Limb (tissue), 2 donors: ENCODE measurements at regions not wholly inside any gene's neighbourhood (a gene's known extent, or its start where the extent isn't known, plus 50 kb on each side); places are given as distances from the start of the nearest gene placed in this dataset.
"Not testable (repeated sequence)": the region's sequence is repeated elsewhere in the genome, so short reads cannot be mapped to it uniquely, and the experiment has no call there.

ENCODE experiments used
- DNase-seq, 2 donors: peaks; one replicate each; pipeline ENCODE4 v3.0.0-alpha.2; 2016; ENCODE audit errors: extremely low spot score in 2 of 2

DNA sequence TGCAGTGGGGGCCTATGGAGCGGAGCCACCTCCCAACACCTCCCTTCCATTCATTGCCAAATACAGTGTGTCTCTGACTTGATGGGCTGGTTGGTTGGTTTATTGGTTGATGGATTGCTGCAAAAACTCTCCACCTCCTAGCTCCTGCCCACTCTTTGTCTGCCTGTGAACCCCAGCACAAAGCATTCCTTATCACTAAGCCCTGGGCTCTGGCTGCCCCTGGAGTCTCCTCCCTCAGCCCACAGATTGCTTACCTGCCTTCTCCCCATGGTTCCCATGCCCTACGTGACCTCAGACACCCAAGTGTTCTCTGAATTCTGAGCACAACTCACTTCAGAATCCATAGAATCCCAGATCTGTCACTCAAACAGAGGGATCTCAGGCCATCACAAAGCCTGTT, 139.1 kb upstream of the TPM1 start:
- DNase-seq, result no peak

DNA sequence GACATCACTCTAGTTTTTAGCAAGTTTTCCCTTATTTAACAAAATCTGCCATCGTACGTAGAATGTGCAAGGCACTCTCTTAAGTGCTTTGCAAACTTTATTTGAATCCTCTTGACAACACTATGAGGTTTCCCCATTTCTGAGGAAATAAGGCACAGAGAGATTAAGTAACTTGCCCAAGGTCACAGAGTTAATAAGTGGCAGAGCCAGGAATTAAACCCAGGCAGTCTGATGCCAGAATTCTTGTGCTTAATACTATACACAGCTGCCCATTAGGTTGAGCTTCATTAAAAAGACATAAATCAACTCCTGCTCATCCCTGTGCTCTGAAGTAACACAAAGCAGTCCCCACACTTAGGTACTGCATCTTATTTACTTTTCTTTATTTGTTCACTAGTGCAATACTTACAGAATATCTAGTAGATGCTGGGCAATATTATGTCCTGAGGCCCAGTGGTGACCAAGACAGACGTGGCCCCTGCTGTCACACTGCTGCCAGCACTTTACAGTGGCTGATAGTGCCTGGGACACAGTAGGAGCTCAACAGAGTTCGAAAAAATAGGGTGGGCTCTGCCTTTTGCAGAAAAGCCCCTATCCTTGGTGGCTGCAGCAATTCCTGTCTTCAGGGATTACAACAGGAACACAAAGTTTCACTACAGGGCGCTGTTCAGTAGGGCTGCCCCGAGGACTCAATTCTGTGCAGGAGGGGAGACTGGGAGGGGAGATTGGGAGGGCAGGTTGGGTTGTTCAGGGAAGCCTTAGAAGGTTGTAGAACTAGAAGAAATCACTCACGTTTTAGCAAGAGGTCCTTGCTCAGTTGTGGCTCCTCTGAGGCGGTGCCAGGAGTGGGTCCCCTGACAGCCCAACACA, 138.3 kb upstream of the TPM1 start:
- DNase-seq, result no peak

DNA sequence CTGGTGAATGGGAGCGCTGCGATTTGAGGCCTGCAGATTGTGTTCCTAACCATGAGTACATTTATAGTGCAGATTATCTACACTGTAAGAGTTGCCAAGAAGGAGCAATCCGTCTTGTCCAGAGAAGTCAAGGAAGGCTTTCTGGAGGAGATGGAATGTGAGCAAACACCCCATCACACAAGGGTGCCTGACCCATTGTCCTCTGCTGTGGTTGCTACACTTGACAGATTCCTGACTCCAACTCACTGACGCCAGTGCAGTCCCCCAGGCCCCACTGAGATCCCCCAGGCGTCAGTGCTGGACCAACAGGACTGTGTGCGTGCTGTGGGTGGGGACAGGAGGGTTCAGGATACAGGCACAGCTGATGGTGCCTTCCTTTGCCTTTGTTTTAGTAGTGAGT, 135.9 kb upstream of the TPM1 start:
- DNase-seq, result no peak

DNA sequence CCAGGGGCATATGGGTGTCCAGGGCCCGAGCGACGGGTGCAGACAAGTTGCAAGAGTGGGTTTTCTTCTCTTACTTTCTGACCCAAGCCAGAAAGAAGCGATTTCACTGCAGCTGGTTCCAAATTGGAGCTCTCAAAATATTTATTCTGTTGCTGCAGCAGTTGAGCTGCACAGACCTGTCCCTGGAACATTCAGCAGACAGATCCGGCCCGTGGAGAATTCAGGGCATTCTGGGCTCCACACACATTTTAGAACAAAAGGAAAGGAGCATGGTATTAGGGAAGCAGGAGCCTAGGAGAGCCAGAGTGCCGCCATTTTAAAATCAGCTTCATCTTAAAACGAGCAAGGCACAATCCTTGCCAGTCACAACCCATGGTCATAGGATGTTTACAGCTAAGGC, 135.3 kb upstream of the TPM1 start:
- DNase-seq, result no peak

DNA sequence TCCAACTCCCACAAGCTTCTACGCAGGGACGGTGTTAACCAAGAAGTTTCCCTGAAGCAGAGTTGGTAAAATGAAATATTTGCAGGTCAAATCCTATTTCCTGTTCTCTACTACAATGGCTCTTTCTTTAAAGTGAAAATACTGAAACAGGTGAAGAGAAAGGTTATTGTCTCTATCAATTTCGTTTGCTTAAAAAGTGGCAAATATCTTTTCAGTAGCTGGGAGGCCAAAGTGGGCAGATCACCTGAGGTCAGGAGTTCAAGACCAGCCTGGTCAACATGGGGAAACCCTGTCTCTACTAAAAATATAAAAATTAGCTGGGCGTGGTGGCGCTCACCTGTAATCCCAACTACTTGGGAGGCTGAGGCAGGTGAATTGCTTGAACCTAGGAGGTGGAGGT, 134.2 kb upstream of the TPM1 start:
- not testable (repeated sequence) for DNase-seq

DNA sequence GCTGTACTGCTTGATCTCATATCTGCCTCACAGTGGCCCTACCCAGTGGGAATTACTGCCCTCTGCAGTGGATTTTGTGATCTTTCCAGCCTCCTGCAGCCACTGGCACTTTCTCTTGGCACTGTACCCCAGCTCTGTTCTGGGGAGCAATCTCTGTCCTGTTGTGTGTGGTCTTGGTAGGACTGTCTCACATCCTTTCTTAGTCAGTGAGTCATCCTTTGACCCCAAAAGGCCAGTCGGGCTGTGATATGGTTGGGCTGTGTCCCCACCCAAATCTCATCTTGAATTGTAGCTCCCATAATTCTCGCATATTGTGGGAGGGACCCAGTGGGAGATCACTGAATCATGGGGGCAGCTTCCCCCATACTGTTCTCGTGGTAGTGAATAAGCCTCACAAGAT, 133.3 kb upstream of the TPM1 start:
- DNase-seq, result no peak

DNA sequence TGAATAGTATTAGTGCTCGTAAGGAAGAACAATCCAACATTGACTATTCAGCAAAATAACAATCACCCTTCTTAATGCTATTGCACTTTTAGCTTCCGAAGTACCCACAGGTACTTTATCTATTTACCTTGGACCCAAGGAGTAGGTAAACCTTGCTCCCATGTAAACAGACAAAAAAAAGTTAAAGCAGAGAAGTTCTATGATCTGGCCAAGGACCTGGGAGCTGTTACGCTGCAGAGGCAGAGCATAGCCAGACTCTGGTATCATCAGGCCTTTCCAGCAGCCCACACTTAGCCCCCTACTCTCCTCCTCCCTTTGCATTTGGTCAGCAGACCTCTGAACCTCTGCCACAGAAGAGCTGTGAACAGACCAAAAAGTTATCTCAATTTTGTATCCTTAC, 130.3 kb upstream of the TPM1 start:
- DNase-seq, result no peak

DNA sequence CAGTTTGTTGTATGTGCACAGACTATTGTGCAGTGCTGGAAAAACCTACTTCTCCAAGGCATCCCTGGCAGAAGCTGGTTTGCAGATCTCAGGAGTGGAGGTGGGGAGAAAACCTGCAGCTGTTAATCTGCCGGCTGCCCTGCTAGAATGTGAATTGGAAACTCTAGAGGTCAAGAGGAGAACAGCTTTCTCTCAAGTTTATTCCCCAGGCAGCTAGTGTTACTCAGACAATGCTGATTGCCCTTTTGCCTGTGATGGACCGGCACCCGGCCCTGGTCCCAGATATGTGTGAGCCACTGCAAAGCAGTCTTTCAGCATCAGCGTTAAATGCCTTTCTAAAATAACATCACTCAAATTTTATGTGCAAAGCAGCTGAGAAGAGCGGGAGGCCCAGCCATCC, 129.7 kb upstream of the TPM1 start:
- no peak for DNase-seq

DNA sequence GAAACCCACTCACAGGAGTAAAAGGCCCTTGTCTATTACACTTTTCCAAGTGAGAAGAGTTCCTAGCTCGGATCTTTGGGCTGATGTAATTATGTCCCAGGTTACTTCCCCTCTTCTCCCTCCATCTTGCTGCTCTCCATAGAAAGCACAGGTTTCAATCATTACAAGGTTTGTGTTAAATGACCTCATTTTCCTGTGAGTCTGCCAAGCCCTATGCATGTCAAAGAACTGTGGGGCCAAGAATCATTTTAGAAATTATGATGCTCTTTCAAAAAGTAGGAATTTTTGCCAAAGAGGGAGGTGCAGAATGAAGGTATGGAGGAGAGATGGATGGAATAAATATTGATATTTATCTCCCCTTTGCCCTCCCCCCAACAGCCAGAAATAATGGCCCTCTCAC, 129.3 kb upstream of the TPM1 start:
- peak in 1 of 2 donors; percentile 28 for DNase-seq

DNA sequence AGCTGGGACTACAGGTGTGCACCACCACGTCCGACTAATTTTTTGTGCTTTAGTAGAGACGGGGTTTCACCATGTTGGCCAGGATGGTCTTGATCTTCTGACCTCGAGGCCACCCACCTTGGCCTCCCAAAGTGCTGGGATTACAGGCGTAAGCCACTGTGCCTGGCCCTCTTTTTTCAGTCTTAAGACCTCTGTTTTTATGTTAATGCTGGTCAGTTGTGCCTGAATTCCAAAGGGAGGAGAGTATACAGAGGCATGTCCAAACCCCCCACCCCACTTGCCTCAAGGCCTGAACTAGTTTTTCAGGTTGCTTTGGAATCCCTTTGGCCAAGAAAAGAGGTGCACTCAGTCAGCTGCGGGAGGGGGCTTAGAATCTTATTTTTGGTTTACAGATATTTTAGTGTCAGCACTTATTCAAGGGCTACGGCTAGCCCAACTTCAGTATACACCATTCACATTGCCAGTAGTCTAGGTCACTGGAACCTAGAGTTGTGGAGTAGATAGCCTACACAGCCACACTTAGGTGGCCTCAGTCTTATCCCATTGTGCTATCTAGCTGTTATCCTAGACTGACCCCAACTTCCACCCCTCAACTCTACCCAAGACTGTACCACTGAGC, 128.0 kb upstream of the TPM1 start:
- DNase-seq, result no peak

DNA sequence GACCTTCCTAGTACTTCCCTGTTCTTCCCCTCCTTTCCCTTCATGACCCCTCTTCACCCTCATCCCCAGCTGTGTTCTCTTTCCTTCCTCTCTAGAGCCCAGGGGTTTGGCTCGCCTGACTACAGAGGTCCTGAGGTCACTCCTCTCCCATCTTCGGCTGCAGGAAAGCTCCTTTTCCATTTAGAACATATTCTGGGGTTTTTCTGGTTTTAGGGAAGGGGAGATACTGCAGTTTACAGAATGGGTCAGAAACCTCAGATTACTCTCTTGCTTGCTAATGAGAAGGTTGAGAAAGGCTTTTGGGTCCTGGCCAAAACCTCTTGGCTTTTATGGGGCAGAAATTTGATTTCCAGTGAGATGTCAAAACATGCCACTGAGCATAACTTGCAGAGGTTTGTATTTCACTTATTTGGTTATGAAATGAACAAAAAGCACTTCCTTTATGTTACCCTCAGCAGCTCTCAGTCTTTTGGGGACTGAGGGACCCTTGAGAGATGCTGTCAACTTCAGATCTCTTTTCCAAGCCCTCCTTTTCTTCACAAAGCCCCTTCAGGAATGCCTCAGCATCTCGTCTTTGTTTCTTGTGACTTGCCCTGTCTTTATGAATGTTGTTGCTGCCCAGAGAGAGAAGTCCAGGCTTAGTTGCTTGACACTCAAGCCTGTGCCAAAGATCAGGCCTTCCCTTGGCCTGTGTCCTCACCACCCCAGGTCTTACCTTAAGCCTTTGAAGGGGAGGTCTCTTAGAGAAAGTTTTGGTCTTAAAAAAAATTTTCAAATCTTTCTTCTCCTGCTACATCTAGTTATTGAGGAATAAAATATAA, 121.7 kb upstream of the TPM1 start:
- DNase-seq, result no peak

DNA sequence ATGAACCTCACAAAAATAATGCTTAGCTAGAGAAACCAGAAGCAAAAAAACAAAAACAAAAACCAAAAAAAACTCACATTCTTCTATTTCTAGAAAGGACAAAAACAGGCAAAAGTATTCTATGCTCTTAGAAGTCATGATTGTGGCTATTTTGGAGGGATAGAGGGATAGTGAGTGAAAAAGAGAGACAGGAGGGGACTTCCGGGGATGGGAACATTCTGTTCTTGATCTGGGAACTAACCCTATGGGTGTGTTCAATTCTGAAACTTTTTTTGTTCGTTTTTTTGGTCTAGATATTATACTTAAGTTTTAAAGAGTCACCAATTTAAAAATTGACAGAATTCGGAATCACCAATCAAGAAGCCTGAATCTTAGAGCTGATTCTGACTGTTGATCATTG, 120.0 kb upstream of the TPM1 start:
- DNase-seq, result no peak

DNA sequence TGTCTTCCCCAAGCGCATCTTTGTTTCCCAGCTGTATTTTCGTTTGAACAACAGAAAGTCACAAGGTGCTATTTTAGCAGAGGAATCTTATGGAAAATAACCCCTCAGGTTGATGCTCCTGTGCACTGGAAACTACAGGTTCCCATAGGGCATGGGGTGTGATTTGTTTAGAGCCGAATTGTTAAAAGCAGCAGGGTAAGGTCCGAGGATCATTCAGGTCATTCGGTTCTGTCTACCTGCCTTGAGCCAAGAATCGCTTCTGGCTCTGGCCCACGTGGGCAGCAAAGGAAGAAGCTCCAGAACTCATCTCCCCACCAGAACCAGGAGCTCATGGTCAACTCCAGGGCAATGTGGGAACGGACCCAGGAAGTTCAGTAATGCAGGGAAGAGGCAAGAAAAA, 116.7 kb upstream of the TPM1 start:
- DNase-seq, result no peak

DNA sequence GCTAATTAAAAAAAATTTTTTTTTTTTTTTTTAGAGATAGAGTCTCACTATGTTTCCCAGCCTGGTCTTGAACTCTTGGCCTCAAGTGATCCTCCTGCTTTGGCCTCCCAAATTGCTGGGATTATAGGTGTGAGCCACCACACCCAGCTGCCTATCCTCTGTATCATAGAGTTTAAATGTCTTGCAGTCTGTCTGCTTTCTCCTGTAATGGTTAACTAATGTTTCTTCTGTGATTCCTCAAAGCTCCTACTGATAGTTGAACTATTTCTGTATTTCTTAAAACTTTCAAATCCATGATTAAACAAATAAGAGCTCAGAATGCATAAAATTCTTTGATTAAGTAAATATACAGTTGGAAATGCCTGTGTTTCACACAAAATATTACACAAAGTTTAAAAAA, 115.4 kb upstream of the TPM1 start:
- no peak for DNase-seq

DNA sequence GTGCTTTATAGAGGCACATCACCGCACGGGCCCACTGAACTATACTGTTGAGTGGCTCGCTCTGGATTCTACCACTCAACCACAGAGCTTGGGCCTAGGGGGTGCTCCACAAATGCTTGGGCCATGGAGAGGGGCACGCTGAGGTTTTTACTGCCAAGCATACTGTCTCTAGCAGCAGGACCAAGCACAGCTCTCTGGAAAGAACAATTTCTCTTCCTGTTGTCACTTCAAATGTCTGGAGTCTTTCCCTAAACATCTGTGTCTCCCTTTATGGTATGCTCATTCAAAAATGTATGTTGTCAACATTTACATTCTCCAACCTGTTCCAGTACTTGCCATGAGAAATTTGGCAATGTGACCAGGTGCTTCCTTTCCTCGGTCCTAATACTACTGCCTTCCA, 114.7 kb upstream of the TPM1 start:
- no peak for DNase-seq

DNA sequence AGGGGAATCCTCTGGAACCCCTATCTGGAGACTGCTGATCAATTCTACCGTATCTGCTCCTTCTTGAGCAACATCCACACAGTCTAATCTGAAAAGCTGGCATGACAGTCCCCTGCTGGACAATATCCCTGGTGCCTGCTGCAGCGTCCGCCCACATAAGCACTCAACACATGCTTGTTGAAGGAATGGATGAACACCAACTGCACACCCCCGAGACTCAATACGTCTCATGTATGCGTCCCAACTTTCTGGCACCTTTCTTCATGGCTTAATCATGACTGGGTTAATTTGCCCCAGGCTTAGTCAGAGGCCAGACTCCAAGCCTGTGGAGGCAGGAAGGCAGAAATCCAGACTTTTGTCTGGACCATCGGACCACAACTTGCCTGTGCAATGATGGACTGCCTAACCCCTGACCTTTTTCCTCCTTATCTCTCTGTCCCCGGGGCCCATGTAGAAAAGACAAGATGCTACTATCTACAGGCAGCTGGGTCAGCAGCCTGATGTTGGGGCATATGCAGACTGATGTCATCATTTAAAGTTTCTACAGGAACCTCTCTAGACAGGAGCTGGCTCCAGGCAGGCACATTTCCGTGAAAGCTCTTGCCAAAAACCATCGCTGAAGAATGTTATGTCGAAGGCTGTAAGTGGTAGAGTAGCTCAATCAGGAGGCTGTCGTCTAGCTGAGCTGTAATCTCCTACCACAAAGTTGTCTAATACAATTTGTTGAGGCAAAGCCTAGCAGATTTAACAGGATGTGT, 114.1 kb upstream of the TPM1 start:
- DNase-seq, result peak in 1 of 2 donors; percentile 20

DNA sequence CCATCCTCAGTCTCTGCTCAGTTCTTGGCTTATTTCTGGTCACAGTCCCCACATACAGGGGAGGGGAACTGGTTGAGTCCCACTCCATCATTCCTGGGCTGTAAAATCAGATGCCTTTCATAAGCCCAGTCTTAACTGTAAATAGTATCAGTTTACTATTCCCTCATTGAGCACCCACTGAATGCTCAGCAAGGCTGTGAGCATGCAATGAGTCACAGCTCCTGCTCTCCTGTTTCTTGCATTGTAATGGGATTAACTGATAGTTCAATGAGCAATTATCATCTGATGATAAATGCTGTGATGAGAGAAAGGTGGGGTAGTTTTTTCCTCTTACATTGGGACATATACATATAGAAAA, 113.6 kb upstream of the TPM1 start:
- no peak for DNase-seq

DNA sequence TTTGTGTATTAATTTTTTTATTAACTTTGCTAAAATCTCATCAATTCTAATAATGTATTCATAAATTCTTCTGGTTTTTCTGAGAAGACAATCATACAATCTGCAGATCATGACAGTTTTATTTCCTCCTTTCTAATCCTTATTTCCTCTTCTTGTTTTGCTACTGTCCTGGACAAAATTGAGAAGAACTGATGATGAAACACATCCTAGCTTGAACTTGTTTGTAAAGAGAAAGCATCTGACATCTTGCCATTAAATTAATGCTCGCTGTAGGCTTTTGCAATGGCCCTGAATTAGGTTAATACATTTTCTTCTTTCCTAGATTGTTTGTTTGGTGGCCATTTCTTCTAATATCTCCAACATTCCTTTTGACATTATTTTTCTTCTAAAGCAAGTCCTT, 110.9 kb upstream of the TPM1 start:
- DNase-seq, result no peak

DNA sequence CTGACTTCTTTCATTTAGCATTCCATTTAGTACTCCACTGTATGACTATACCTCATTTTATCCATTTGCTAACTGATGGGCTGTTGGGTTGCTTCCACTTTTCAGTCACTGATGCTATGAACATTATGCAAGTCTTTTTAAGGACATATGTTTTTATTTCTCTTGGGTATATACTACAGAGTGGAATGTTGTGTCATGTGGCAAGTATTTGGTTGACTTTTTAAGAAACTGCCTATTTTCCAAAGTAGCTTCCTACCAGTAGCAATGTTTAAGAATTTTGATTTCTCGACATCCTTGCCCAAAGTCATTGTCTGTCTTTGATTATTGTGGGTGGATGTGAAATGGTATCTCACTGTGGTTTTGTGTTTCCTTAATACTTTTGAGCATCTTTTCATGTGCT, 110.1 kb upstream of the TPM1 start:
- no peak for DNase-seq

DNA sequence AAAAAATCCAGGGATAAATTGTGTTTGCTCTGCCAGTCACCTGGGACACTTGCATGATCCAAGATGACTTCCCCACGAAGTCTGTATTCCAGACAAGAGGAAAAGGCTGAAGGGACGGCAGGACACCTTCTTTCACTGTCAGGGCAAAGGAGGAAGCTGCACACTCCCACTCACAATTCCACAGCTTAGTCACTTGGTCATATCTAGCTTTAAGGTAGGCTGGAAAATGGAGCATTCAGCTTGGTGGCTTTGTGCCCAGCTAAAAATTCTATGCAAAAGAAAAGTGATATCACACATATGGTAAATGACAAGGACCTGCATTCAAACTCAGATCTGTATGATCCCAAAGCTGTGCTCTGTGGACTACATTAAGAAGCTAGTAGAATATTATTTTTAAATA, 109.2 kb upstream of the TPM1 start:
- DNase-seq, result no peak

DNA sequence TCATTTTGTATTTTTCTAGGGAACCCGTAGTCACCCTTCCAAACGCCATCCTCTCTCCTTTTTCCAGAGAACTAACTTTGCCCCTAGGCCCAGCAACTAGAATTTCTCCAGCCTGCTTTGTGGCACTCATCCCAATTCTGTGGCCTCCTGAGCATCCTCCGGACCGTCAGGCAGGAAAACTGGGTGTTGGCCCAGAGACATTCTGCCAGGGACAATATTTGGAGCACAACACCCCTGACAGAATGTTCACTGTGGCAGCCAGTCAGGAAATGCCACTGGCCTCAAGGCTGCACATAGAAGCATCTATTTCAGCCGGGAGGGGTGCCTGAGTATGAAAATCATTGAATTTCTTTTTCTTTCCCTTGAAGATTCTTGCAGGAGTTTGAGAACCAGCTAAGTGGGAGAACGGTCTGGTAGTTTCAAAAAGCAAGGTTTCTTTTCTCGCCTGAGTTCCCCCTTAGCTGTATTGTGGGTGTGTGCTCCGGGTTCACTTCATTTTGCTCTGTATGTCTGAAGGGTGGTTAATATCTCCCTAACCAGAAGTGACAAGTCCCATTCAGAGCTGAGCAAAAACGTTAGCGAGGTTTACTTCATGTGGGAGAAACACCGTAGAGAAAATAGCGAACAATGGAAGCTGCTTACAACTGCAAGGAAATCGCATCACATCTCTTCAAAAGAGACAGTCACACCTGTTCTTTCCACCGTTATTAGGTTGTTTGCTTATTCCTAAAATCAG, 108.1 kb upstream of the TPM1 start:
- DNase-seq, result no peak
